C4-2B (cell line): ENCODE measurements at regions not wholly inside any gene's neighbourhood (a gene's known extent, or its start where the extent isn't known, plus 50 kb on each side); places are given as distances from the start of the nearest gene placed in this dataset.

ENCODE experiments used
- CTCF ChIP-seq: fragments of 450-650 bp; conservative IDR thresholded peaks from 2 replicates; pipeline ENCODE4 v1.5.1; 2017; ENCODE audit warnings: mild to moderate bottlenecking
- ZFX ChIP-seq: fragments of 450-650 bp; IDR thresholded peaks from 2 replicates; pipeline ENCODE4 v1.6.1; 2017

GRCh38 chr13:110028311-110028710 is 241.9 kb upstream of the IRS2 start:
- TF ChIP-seq CTCF (no peak), ZFX (no peak)
